ENCODE measurements at regions not wholly inside any gene's neighbourhood (a gene's known extent, or its start where the extent isn't known, plus 50 kb on each side); places are given as distances from the start of the nearest gene placed in this dataset.
A peak's percentile ranks its signal among the peaks of the same experiment; 100 is the strongest.
"Not testable (repeated sequence)": the region's sequence is repeated elsewhere in the genome, so short reads cannot be mapped to it uniquely, and the experiment has no call there.

DNA sequence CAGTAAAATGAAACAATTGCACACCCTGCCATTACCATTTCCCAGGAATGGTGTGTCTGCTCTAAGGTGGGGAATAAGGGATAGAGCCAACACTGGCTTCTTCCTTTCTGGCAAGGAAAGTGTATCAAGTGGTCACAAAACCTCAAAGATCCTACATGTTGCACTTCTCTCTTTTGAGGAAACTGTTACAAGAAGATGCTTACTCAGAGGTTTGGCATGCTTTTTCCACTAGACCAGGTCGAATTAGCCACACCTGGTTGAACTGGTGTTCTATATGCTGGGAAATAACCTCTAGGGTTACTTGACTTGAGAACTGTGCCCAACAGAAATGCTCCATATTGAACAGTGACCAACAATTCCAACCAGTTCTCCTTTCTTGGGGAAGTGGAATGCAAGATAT lies 102.9 kb downstream of the LRRN1 start:
- no peak for DNase-seq

DNA sequence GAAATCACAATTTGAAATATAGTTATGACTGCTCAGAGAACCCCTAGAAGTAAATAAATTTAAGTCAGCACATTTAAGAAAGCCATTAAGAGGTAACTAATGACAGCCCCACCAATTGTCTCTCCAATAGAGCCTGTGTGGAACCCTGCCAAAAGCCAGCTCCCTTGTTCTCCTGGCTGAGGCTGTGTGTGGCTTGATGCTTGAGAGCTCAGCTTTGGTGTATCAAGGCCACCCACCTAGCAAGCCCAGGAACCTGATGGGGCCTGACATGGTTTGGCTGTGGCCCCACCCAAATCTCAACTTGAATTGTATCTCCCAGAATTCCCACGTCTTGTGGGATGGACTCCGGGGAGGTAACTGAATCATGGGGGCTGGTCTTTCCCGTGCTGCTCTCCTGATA lies 106.9 kb downstream of the LRRN1 start:
- DNase-seq = no peak

DNA sequence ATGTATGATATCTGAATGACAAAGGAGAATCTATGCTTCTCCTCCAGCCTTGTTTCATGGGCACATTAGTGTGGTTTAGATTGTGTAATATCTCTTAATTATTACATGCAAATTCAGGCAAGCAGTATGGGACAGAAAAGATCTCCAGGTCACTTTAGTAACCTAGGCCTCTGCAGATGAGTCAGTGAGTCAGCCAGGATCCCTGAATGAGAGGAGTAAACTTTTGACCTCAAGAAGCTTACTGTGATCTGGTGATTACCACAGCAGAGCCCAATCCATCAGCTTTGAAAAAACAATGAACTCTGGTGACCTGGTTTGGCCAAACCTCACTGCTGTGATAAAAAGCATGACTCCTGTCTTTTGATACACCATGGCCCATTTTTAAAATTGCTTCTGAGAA lies 107.8 kb downstream of the LRRN1 start:
- no peak for DNase-seq

DNA sequence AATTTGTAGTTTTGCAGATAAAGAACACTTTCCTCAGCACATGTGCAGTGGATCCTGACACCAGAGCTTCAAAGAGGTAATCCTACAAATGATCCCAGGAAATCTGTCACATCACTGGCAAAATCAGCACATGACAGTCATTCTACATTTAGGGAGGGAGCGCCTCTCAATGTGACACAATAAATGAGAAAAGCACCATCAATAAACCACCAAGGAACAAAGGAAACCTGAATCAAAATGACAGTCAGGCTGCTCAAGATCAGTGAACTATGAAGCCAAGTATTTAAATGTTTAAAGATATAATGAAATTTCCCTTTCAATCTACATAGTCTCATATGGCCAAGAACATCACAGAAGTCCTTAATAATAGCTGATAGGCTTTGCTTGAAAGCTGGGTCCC lies 119.5 kb downstream of the LRRN1 start:
- no peak for DNase-seq

DNA sequence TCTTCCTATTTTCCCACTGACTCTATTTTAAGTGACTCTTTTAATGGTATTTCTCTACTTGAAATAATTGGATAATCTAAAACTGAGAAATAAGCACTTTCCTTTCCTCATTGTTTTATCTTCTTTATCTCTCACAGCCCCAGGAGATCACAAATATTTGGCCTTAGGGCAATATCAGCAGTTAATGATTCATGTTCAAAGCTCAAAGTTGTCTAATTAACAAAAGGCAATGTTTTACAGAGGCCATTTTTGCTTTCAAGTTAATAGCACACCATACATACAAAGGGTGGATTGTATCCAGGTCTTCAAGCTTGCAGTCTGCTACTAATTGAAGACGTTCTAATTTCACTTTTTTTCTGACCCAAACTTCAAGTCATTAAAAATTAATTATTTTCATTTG lies 120.1 kb downstream of the LRRN1 start:
- DNase-seq = no peak

DNA sequence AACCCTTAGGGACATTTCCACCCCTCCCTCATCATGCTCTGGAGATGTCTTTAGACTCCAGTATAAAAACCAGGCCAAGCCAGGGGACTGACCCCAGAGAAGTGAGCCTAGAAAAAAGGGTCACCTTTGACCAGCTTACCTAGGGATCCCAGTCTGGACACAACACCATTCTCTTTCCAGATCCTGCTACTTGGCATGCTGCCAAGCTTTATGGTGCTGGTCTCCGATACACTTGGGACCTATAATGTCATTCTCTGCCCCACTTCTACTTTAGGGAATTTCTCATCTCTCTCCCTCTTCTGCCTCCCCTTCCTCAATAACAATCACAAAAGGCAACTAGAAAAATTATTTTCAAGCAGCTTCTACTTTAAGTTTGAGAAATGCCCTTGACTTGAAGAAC lies 124.4 kb downstream of the LRRN1 start:
- no peak for DNase-seq

DNA sequence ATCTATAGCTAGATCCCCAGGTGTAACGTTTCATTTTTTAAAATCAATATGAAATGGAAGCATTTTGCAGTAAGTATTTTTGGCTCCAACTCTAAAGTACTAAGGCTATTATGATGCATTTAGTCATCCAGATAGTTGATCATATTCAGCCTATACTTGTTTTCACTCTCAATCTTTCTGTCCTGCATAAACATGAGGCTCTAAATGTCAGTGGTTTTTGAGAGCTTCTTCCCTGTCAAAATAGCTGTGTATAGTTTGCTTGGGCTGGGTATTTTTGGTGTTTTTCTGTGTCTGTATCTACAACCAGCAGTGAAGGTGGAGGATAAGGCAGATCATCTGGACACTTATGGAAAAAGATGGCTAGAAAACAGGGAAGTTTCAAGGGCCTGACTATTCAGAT lies 128.0 kb downstream of the LRRN1 start:
- no peak for DNase-seq

DNA sequence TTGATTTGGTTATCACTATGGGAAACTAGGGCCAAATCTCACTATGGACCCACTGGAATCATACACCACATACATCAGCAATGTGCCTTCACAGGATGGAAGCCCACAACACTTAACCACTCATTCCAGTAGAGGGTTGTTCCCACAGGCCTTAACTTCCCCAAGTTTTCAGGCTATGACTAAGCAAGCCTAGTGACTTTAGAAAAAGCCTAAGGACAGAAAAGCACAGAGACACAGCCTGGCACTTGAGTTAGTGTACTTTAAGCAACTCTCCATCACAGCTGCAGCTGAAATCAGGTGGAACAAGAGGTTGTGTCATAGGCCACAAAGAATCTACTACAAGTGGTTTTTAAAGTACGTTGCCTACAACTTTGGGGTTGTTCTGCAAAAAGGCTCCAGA lies 128.7 kb downstream of the LRRN1 start:
- DNase-seq = no peak

DNA sequence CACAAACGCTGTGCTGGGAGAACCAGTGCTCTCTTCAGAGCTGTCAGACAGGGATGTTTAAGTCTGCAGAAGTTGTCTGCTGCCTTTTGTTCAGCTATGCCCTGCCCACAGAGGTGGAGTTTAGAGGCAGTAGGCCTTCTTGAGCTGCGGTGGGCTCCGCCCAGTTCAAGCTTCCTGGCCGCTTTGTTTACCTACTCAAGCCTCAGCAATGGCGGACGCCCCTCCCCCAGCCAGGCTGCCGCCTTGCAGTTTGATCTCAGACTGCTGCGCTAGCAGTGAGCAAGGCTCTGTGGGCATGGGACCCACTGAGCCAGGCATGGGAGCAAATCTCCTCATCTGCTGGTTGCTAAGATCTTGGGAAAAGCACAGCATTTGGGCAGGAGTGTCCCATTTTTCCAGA lies 142.1 kb downstream of the LRRN1 start:
- DNase-seq = not testable (repeated sequence)

DNA sequence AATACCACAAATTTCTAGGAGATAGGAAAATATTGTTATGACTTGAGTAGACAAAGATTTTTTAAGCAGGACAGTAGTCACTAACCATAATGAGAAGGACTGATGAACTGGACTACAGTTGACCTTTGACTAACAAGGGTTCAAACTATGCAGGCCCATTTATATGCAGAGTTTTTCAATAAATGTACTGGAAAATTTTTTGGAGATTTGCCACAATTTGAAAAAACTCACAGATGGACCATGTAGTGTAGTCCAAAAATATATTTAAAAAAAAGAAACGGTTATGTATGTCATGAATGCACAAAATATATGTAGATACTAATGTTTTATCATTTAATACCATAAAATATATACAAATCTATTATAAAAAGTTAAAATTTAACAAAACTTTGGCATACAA lies 151.8 kb downstream of the LRRN1 start:
- no peak for DNase-seq

DNA sequence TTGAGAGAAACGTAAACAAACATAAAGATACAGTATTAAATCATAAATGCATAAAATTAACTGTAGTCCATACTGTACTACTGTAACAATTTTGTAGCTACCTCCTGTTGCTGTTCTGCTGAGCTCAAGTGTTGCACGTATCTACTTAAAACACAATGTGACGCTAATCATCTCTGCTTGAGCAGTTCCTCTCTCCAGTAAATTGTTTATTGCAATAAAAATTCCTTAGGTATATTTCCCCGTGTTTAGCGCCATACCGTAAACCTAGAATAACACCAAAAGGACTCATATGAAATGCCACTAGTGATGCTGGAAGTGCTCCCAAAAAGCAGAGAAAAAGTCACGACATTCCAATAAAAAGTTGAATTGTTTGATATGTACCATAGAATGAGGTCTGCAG lies 152.3 kb downstream of the LRRN1 start:
- no peak for DNase-seq

DNA sequence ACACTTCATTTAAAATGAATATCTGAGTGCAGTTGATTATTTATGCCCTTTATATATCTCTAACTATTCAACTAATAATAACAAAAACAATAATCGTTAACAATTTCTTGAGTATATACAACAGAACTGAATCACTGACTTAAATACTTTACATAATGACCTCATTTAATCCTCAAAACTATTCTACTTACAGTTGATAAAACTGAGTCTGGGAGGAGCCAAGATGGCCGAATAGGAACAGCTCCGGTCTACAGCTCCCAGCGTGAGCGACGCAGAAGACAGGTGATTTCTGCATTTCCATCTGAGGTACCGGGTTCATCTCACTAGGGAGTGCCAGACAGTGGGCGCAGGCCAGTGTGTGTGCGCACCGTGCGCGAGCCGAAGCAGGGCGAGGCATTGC lies 163.6 kb downstream of the LRRN1 start:
- peak; percentile 22 for DNase-seq

DNA sequence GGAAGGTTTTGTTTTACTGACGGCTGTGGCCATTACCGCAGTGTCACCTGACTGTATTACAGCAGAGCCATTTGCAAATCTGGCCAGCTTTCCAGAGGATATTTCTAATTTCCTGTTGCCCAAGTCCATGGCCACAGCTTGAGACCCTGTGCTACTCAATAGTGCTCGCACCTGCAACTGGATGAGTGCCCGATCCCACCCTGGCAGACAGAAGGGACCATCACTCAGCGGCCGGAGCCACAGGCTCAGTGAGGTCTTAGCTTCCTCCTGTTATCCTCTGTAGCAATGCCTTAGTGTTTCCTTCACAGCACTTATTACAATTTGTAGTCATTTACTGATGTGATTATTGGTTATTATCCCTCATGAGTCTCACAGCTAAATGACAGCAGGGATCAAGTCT lies 184.8 kb downstream of the LRRN1 start:
- DNase-seq = no peak

DNA sequence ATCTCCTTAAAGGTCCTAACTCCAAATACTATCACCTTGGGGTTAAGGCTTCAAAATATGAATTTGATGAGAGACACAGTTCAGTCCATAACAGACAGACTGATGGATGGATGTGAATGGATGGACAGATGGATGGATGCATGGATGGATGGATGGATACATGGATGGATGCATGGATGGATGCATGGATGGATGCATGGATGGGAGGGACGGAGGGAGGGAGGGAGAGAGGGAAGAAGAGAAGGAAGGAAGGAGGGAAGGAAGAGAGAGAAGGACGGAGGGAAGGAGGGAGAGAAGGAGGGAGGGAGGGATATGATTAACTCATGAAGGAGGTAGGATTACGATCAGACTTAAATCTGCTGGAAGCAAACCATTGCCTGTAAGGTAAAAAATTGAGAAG lies 192.4 kb downstream of the LRRN1 start:
- no peak for DNase-seq

DNA sequence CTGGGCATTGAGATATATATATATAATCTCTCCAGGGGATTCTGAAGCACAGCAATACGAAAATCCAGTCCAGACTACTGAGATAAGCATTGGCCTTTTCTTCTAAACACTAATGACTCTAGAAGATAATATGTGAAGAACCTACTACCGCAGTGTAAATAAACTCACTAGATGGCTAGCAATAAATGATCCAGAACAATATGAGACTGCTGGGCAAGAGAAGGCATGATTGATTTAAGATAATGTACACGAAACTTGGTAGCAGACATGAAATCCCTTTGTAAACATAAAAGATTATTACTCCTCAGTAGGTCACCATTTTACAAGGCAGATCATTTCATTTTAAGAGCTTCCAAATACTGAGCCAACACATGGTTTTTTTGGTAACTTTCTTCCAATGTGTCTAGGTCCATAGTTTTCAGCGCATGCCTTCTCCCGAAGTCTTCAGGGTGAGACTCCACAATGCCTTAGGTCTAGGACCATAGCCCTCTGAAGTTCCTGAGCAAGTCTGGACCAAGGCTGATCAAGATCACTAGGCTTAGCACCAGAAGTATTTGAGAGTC lies 193.2 kb downstream of the LRRN1 start:
- DNase-seq = no peak

DNA sequence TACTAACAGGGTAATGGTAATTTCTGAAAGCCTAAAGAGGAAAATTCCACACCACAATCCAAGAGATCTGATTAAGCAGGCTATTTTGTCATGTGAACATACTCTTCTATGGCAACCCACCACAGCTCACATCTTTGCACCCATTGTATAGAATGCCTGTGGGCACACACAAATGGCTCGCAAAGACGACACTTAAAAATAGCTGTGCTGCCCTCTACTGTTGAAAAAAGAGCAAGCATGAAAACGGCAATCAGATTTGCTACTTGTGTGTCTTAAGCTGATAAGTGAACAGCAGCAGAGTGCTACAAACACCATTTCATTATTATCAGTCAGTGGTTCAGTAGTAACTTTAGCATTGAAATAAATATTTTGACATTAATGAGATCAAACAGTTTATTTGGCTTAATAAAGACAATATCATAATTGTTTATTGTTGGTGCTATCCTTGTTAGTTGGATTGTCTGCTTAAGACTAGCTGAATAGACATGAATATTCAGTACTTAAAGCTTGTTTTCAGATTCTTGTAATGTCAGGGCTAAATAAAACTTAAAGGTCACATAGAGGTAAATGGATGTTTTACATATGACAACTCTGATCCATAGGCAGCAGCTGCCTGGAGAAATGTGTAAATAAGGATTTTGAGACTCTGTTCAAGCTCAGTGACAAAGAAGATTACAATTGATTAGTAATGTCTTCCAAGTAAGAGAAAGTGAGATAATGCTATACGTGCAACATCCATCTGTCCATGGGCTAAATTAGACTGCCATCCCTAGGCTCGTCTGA lies 199.1 kb downstream of the LRRN1 start:
- peak; percentile 39 for DNase-seq

DNA sequence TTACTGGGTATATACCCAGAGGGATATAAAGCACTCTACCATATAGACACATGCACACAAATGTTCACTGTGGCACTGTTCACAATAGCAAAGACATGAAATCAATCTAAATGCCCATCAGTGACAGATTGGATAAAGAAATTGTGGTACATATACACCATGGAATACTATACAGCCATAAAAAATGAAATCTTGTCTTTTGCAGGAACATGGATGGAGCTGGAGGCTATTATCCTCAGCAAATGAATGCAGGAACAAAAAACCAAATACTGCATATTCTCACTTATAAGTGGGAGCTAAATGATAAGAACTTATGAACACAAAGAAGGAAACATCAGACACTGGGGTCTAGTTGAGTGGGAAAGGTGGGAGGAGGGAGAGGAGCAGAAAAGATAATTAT lies 200.1 kb downstream of the LRRN1 start:
- not testable (repeated sequence) for DNase-seq

DNA sequence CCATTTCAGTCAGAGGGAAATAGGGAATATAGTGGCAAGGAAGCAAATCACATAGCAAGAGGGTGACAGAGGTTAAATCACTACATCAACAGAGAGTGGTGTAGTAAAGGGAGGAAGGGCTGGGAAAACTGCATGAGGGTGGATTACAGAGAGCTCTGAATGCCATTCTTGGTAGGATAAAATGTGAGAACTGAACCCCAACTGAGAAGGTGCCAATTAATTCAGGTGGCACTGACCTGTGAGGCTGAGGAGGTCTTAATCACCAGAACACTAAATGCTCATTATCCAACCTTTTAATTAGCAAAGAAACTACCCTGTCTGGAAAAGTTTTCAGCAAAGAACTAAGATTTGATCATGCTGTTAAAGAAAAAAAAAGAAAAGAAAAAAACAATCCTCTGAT lies 202.7 kb downstream of the LRRN1 start:
- no peak for DNase-seq

DNA sequence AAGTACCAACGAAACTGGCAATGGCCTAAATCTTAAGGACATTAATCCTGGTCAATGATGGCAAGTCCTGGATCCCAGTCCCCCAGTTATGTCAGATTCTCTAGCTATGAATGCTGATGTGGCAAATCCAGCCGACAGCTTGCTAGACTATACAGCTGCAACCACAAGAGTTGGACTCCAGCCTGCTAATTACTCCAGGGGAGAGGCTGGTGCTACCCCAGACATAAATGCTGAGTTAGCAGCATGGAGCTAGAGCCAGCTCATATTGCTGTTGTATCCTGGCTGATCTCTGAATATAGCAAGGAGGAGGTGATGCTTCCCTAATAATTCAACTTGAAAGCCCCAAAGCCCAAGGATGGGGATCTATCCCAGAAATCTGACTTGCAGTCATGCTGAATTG lies 207.1 kb downstream of the LRRN1 start:
- DNase-seq = no peak

DNA sequence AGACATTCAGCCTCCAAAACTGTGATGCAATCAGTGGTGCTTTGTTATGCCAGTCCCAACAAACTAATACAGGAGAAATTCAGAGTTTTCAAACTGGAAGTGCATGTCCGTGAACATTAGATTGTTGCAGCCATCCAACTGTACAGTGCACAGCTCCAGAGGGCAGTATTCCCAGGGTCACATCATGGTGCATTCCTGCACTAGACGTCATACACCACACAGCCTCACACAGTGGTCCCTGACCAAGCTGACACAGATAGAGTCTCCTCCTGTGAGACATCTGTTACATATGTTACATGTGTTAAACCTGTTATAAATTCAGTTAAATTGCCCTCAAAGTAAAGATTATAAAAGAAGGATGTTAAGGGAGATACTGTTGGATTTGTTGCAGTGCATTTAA lies 209.0 kb downstream of the LRRN1 start:
- no peak for DNase-seq

DNA sequence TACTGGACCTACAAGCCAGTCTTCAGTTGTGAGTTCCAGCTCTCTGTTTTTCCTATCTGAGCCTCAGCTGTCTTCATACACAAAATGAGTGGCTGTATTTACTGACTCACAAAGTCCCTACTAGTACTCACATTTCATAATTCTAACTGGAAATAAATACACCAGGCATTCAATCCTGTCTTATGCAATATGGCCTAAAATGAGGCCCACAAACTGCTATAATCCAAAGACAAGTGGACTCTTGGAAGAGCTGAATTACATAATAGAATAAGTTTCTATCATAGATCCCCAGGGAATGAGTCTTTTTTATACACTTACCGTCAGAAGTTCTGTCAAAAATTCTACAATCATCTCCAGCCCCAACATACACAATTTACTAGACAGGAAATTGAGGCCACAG lies 211.9 kb downstream of the LRRN1 start:
- DNase-seq = no peak

DNA sequence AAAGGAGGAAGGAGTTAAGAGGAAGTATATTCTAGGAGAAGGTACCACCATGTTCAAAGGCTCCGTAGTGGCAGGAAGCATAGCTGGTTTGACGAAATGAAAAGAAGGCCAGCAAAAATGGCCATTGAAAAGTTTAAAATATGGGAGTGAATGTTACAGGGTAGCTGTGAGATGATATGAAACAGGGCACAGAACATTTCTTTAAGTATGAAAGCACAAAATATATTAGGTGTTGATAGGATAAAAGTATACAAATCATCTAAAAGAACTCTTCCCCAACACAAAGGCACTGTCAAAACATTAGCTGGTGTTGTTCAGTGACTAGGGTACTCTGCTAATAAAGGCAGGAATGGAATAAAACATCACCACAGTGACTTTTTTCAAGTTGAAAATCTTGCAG lies 216.2 kb downstream of the LRRN1 start:
- no peak for DNase-seq

DNA sequence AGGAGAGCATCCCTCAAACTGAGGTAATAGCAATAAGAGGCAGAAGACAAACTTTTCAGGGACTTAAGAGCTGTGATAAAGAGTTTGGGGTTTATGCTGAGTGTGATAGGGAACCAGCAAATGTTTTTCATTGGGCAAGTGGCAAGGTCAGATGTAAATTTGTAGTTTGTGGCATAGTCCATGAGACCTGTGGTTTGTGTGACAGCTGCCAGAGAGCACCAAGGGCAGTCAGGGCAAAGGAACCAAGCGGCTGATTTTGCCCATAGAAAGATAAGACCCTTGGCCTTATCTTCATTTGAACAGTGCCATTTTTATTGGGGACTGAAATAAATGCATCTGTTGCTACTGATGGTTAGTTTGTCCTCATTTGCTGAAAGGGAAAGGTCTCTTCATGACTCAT lies 220.3 kb downstream of the LRRN1 start:
- no peak for DNase-seq

DNA sequence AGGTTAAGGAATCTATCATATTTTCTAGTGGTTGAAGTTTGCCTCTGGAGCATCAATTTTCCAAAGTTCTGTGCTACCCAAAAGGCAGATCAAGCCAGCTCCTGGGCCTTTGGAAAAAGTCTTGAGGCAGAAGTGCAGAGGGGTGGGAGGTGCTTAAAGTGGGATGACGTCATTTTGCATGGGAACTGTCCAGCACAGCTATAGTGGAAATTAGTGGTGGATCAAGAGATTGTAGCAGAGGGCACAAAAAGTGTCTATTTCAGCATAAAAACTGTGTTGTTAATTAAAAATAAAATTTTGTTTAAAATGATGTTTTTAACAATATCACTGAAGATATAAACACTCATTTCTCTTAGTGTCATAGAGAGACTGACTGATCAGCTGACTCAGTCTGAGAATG lies 221.9 kb downstream of the LRRN1 start:
- DNase-seq = no peak

DNA sequence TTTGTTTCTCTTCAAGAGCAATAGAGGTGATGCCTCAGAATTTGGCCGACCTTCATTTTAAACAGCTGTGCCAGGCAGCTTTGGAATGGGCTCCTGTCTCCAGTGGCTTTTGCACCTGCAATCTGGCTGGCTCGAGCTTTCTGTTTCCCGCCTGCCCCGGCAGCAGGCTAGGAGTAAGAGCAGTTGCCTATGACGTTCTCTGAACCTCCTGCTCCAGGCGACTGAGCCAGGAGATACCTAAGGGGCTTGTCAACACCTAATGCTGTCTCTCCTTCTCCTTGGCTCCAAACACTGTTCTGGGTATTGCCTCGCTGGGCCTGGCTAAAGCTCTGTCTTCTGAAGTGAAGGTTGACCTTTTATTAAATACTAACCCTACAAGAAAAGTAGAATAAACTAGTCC lies 229.9 kb downstream of the LRRN1 start:
- no peak for DNase-seq

All from SHP77 treated with DMSO at 0.1 percent for 48 hours (cell line).